ENCODE measurements at regions not wholly inside any gene's neighbourhood (a gene's known extent, or its start where the extent isn't known, plus 50 kb on each side); places are given as distances from the start of the nearest gene placed in this dataset.

DNA sequence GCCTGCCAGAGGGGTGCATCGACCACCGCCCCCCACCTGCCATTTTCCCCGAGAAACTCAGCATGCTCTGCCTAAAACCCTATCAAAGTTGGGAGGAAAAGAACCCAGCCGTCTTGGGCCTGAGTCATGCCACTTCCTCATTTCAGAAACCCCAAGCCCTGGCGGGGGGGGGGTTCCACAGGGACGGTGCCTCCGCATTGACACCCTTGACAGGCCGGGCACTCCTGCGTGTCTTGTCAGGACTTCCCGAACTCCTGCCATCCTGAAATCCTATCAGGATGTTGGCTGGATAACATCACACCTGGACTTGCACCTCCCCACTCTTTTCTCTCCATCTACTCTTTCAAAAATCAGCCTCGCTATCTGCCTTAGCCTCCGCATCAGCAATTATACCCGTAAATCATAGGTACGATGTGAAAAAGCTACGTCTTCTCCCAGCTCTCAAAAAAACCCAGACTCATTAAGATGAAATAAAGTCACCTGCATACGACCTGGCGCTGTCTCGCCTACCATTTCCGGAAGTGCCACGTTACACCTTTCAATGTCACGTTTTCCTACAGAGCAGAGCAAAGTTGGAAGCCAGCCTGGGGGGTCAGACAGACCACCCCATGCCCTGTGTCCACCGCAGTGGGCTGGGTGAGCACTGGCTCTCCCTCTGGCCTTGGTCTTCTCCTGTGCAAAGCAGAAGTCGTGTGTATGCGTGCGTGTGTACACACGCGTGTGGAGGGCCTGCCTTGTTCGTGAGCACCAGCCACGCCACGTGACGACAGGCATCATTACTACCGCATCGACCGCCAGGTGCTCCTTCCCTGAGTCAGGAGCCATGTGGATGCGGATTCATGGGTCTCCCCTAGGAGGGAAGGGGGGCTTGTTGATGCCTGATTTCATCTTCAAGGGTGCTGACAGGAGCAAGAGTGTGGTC, 96.7 kb downstream of the RFLNA start:
- peak; percentile 49 for DNase-seq

DNA sequence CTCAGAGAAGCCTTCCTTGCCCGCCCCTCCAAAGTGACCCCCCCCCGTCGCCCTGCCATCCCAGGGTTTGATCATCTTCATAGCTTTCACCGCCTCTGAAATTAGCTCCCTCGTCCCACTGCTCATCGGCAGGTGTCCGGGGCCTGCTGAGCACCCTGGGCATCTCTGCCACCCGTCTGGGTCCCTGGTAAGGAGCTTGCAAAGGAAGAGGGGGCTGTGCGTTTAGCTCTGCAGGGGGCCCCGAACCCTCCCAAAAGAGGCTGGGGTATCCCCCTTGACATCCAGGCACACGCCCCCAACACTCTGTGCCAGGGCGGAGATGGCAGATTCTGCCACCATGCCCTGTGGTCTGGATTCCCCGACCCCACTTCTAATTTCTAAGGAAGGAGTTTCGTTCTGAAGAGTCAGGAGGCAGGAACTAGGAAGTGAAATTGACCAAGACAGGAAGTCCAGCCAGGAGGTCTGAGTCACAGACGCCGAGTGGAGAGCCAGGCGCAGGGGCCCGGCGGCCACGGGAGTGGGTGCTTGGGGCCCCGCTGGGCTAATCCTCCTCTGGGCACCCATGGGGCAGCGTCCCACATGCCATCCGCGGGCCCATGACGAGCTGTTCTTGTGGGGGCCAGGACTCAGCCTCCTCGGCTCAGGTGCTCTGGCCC, 95.7 kb downstream of the RFLNA start:
- no peak for DNase-seq

DNA sequence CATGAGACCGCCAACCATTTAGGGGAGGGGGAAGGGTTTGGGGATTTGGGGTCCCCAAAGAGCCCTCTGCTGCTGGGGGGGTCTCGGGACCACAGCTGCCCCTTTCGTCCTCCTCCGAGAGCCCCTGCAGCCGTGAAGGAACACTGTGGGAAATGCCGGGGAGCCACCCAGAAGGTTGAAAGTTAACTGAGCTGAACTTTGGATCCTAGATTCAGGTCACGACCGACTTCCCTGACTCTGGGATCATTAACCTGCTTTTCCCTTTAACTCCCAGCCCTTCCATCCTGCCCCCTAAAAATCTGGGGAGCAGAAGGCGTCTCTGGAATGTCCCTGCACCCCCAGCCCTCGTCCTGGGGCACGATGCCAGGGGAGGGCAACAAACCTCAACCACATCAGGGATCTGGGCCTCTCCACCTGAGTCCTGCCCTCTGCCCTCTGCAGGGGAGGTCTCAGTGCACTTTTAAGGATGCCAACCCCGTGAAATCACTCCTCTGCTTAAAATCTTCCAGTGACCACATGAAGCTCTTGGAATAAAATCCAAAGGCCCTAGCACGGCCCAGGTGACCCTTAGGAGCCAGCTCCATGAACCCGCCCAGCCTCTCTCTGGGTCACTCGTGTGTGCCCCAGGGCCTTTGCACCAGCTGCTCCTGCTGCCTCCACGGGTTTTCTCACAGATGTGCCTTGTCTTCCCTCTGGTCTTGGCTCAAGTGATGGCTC, 95.0 kb downstream of the RFLNA start:
- DNase-seq = no peak

DNA sequence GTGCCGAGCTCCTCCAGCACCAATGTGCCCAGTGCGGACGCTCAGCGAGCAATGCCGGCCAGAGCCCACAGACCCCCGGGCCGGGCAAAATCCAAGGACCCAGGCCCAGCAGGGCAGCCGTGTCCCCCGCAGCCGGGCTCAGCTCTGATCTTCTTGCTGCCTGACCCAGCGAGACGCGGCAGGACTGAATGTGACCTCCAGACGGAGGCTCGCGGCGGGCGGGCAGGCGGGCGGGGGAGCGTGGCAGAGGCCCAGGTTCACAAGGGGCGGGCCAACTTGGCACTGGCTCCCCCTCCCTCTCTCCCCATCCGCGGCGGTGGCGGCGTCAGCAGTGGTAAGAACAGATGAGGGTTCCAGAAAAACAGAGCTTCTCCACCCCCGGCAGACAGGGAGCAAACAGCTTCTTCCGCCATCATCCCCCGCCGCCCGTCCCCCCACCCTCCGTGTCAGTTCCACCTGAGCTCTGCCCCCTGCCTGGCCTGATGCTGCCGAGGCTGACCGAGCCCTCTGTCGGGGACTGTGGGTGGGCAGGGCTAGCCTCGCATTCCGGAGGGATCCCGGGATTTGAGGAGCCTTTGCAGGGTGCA, 94.3 kb downstream of the RFLNA start:
- DNase-seq = peak; percentile 48

DNA sequence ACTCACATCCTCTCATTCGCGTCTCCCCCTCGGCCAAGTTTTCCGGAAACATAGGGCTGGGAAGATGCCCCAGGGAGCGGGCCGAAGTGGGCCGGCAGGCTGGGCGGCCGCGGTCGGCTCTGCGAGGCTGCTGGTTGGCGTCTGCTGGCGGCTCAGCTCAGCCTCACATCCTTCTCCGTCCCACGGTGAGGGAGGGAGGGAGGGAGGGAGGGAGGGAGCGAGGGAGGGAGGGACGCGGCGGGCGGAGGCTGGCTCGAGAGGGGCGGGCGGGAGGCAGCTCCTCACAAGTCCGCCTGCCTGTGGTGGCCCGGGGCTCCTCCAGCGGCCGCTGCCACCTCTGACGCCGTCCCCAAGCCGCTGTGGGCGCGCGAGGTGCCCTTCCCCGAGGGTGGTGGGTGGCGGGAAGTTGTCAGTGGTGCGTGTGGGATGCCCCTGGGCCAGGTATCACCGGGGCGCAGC, 93.8 kb downstream of the RFLNA start:
- DNase-seq = peak; percentile 30

DNA sequence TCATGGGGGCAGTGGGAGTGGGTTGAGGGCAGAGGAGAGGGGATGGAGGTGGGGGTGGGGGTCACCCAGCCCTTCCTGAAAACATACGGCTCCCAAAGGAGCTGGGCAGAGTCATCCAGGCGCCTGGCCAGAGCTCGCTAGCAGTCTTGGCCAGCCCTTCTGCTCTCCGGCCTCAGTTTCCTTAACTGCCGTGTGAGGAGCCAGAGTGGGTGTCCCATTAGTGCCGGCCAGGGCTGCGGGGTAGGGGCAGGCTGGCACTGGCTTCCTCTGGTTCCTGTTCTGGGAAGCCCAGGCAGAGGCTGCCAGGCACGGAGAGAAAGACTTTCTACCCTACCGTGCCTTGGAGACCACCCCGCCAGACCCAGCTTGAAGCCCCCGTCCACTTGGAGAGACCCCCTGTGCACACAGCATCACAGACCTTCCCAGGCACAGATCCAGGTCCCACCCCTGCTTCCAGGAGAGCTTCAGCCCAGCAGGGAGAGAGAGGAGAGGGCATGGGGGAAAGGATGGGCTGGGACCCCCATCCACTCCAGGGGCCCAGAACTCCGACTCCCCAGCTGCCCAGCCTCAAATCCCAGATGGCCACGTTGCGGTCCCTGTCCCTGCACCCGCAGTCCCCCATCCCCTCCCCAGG, 93.3 kb downstream of the RFLNA start:
- no peak for DNase-seq

DNA sequence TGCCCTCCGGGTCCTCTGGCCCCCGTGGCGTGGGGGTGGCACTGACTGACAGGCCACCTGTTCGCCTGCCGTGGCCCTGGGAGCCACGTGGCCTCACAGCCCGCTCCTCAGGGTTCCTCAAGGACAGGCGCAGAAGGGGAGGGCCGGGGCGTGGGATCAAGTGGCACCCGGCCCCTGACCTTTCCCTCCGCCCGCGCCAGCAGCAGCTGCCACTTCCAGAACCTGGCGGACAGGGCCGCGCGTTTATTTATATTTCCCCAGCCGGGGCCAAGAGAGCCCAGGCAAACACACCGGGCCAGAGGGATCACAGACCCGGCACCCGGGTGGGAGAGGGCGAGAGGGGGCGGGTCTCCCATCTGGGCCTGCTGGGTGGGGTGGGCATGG, 92.6 kb downstream of the RFLNA start:
- DNase-seq = no peak

DNA sequence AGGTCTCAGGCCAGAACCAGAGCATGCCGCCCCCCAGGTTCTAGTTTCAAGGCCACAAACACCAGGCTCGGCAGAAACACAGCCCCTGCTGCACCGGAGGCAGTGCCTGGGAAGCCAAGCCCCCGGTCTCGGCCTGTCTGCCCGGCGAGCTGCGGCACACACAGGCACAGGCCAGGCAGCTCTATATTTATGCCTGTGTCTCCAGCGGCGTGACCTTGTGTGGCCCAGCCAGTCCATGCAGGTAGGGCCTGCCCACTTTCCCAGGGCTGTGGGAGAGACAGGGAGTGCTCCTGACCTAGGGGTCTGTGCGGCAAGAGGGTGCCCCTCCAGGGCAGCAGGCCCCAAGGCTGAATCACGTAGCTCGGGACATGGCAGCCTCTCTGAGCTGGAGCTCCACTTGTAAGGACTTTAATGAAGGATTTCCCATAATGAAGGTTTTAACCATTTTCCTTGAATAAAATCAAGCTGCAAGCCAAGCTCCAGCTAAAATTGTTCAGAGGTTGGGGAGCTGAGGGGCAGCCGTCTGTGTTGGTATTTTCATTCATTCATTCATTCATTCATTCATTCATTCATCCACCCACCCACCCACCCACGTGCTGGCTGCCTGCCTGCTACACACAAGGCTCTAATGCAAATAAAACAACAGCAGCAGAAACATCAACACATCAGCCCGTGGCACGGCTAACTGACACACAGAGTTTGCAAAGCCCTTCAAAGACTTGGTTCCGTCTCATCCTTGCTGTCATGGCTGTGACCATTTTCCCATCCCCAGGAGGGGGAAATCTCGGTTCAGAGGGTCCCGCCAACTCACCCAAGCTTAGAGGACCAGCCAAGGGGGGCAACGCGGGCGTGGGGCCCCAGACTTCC, 92.0 kb downstream of the RFLNA start:
- no peak for DNase-seq

DNA sequence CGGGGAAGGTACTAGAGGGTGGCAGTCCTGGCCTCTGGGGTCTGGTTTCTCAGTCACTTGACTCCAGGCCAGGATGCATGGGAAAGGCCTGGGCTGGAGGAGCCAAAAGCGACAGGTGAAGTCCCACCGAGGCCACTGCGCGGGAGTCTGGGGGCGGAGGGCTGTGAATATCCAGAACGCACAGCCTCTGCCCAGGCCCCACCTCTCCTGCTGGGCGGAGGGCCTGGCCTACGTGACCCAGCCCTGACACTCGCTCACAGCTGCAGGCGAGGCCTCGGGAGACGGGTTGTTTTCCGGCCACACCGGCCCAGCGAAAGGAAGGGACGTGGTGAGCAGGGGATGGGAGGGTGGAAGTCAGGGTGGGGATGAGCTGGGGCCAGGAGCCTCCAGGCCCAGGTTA, 91.2 kb downstream of the RFLNA start:
- DNase-seq = no peak

DNA sequence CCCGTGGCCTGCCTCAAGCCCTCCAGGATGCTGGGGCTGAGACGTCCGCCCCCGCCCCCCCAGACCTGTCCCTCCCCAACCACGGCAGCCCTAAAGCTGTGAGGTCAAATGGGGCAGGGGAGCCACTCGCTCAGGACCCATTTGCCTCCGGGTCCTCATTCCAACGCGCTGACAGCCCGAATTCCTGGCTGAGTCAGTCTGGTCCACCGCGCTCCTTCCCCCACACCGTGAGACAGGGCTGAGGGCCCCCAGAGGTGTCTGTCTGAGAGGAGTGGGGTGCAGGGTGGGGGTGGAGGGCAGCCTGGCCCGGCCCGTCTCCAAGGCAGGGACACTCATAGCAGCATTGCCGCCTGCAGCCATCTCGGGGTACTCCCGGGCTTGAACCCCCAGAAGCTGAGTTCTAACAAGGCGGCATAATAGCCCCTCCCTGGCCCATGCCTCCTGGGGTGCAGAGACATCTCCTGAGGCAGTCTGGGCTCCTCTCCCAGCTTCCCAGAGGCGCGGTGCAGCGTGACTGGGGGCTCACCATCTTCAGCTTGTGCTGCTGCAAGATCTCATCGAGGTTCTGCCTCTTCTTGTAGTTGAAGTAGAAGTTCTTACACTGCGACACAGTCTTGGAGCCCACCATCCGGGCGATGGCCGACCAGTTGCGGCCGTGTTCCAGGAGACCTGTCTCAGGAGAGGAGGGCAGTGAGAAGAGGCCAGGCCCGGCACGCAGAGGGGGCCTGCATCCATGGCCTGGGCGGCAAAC, 90.5 kb downstream of the RFLNA start:
- DNase-seq = no peak

DNA sequence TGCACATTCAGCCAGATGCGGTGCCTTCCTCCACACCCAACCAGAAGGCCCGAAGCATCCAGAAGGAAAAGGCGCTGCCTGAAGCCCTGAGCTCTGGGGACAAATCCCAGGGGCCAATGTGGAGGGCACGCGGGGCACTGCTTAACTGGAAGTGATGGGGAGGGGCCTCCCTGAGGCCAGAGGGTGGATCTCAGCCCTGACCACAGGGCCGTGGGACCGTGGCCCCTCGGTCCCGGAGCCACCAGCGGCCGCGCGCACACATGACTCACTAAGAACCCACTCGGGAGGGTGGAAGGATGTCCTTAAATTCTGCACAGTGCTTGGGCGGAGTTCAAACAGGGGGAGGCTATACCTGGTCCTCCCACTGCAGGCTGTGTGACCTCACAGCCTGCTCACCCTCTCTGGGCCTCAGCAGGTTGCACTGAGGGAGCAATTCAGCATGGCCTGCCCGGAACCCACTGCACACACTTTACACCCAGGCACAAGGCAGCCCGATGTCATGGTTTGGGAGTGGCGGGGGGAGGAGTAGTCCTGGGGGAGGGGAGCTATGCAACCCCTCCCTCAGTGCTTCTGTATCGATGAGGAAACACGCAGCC, 89.5 kb downstream of the RFLNA start:
- no peak for DNase-seq

DNA sequence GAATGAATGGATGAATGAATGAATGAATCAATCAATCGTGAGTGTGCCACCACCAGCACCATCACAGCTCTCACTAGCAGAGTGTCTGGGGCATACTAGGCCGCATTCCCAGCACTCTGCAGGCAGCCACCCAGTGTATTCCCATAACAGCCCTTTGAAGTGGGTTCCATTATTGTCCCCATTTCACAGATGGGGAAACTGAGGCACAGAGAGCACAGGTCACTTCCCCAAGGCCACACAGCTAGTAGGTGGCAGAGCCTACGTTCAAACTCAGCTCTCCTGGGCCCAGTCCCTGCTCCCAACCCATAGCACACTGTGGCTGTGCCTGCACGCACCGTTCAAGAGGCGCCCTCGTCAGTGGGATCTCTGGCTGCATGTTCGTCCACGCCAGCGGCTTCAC, 88.1 kb downstream of the RFLNA start:
- DNase-seq = no peak

DNA sequence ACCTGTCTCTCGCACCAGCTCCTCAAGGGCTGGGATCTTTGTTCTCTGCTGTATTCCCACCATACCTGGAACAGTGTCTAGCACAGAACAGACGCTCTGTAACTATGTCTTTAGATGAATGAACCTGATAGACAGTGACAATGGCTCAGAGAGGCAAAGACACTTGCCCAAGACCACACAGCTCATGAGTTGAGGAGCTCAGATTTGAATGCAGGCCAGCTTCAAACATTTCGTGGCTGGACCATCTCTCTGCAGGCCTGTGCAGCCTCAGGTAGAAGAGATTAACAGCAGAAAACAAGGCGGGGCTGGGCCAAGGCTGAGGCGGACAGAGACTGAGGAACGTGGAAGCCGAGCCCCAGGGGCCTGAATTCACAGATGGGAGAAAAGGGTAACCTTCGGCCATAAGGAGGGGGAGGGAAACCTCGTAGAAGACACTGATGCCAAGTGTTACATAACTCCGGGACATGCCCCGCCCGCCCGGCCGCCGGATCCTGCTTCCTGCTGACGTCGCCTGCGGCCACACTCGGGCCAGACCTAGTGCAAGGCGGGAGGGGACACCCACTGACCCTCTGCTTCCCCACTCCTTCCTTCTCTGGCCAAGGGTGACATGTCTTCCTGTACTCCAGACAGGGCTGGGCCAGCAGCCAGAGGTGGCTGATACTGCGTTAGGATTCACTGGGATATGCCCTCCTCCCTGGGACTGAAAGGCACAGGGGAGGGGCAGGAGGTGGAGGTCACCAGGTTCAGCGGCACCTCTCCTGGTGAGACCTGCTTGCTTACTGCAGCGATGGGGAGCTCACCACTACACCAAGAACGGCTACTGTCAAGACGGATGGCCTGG, 86.8 kb downstream of the RFLNA start:
- DNase-seq = no peak

DNA sequence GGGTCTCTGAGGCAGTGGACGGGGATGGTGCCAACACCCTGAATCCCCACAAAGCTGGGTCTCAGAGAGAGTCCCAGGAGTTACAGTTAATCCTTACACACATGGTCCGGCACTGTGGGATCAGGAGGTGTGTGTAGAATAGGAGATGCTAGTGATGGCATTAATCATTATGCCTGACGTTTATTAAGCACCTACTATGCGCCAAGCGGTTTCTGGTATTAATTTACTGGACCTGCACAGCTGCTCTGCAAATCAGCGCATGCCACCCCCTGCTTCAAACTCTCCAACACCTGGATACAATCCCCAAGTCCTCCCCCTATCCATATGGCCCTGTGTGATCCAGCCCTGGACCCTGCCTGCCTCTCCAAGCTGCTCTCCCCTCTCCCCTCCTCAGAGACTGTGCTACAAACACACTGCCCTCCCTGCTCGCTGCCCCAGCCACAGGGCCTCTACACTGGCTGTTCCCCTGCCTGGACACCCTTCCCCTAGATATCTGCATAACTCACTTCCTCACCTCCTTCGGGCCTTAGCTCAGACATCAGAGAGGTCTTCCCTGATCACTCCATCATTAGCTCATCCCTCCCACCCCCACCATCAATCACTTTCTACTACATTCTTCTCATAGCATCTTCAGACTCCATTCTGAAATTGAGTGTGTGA, 86.0 kb downstream of the RFLNA start:
- DNase-seq = no peak

DNA sequence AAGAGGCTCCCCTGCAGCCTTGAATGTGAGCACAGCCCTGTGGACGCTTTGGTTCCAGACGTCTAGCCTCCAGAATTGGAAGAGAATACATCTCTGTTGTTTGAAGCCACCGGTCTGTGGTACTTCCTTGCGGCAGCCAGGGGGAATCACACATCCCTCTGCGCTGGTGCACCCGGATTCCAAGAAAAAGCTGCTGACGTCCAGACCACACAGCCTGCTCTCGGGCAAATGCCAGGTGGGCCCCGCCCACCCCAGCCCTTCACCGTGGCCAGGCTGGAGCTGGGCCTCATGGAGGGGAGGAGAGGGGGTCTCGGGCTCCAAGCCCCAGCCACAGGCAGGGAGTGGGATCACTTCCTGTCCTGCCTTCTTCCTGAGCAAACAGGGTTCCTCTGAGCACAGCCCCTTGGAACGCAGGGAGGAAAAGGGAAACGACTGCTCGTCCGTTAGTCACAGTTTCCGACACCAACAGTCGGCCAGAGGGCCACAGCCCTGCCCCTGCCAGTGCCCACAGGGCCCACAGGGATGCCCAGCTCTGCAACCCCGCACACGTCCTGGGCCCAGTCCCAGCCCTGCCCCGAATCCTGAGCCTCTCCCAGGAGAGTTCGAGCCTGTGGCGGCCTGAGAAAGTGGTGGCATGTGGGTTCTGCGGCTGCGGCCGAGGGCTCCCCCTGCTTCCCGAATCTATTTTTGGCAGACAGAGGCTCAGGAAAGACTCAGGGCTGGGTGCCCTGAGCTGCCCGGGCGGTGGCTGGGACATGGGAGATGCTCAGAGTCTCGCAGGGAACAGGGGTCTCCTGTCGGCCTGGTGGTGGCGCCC, 85.3 kb downstream of the RFLNA start:
- no peak for DNase-seq

DNA sequence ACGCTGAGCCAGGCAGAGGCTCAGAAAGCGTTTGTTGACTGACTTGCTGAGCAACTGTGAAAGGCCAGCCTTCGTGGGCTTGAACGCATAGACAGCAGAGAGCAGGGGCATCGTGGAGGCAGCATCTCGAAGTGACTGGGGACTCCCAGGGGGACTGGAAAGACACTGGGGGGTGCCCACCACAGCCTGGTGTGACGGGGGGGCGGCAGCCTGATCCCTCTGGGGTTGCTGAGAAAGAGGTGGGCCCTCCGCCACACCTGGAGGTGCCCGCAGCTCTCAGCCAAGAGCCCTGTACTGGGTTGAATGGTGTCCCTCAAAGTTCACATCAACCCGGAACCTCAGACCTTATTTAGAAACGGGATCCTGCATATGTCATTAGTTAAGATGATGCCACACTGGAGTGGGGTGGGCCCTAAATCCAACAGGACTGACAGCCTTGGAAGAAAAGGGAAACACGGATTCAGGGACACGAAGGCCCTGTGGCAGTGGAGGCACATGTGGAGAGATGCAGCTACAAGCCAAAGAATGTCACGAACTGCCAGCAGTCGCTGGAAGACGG, 84.6 kb downstream of the RFLNA start:
- DNase-seq = no peak

DNA sequence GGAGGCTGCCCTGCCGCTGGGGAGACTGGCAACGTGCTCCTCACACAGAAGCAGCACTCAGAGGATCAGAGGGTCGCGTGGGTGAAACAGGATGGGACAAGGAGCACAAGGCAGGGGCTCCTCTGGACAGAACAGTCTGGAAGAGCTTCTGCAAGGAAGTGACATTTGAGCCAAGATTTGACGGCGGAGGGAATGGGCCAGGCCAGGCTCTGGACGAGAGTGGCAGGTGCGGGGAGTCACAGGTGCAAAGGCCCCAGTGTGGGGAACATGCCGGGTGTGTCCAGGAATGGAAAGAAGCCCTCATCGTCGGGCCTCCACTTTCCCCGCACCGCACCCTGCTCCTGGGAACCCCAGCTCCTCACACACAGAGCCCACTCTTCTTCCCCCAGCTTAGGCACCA, 84.0 kb downstream of the RFLNA start:
- DNase-seq = no peak

DNA sequence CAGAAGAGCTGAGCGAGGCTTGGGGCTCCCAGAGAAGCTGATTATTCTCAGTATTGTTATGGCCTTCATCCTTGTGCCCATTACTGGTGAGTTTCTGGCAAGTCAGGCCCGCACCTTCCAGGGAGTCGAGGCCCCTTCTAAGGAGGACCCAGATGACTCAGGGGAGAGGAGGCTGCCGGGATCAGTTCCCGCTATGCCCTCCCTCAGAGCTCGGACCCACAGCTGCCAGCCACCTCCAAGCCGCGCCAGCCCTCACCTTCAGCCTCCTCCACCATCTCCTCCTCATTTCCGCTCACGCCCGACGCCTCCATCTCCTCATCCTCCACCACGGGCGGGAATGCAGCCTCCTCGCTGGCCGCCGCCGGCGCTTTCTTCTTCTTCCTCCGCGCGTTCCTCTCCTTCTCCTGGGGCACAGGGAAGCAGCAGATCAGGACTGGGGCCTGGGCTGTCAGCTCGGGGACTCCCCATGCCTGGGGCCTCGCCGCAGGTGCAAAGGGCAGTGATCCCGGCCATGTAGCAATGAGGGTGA, 83.2 kb downstream of the RFLNA start:
- no peak for DNase-seq
